ENCODE measurements at regions not wholly inside any gene's neighbourhood (a gene's known extent, or its start where the extent isn't known, plus 50 kb on each side); places are given as distances from the start of the nearest gene placed in this dataset.

- DNase-seq, result no peak
Observed at GRCh38 chr12:90076851-90077319, 368.2 kb upstream of the ATP2B1 start.

GRCh38 chr12:90075685-90076084 lies 367.0 kb upstream of the ATP2B1 start:
- peak; percentile 59 for ATAC-seq
- DNase-seq, result no peak

More at GRCh38 chr12:90076851-90077319, 368.2 kb upstream of the ATP2B1 start:
- ATAC-seq, result peak; percentile 39

- DNase-seq, result no peak
- no peak for ATAC-seq
Observed at GRCh38 chr12:90074086-90074485, 365.4 kb upstream of the ATP2B1 start.

- DNase-seq (no peak), ATAC-seq (no peak)
Observed at GRCh38 chr12:90071996-90072395, 363.4 kb upstream of the ATP2B1 start.

GRCh38 chr12:90069711-90070110 lies 361.1 kb upstream of the ATP2B1 start:
- DNase-seq (no peak), ATAC-seq (no peak)

- no peak for DNase-seq
- no peak for ATAC-seq
Observed at GRCh38 chr12:90067791-90068190, 359.2 kb upstream of the ATP2B1 start.

GRCh38 chr12:90064852-90065801 lies 356.5 kb upstream of the ATP2B1 start:
- ATAC-seq (no peak), DNase-seq (no peak)

GRCh38 chr12:90062799-90063198 lies 354.2 kb upstream of the ATP2B1 start:
- DNase-seq (no peak), ATAC-seq (no peak)

GRCh38 chr12:90061809-90062208 lies 353.2 kb upstream of the ATP2B1 start:
- no peak for DNase-seq

GRCh38 chr12:90060031-90060430 lies 351.4 kb upstream of the ATP2B1 start:
- no peak for ATAC-seq
- DNase-seq, result no peak

More at GRCh38 chr12:90061809-90062208, 353.2 kb upstream of the ATP2B1 start:
- ATAC-seq, result no peak

- ATAC-seq (no peak), DNase-seq (no peak)
Observed at GRCh38 chr12:90058704-90059103, 350.1 kb upstream of the ATP2B1 start.

GRCh38 chr12:90055071-90055470 lies 346.4 kb upstream of the ATP2B1 start:
- ATAC-seq (no peak), DNase-seq (no peak)

GRCh38 chr12:90048918-90049317 lies 340.3 kb upstream of the ATP2B1 start:
- DNase-seq (no peak), ATAC-seq (no peak)

GRCh38 chr12:90045559-90045958 lies 336.9 kb upstream of the ATP2B1 start:
- ATAC-seq, result no peak

GRCh38 chr12:90044069-90044468 lies 335.4 kb upstream of the ATP2B1 start:
- ATAC-seq (no peak), DNase-seq (no peak)

More at GRCh38 chr12:90045559-90045958, 336.9 kb upstream of the ATP2B1 start:
- no peak for DNase-seq

GRCh38 chr12:90042920-90043641 lies 334.4 kb upstream of the ATP2B1 start:
- DNase-seq (no peak), ATAC-seq (peak; percentile 77)

GRCh38 chr12:90038289-90038688 lies 329.7 kb upstream of the ATP2B1 start:
- DNase-seq (no peak), ATAC-seq (no peak)

- DNase-seq, result no peak
- no peak for ATAC-seq
Observed at GRCh38 chr12:90037740-90038139, 329.1 kb upstream of the ATP2B1 start.

GRCh38 chr12:90036637-90037036 lies 328.0 kb upstream of the ATP2B1 start:
- ATAC-seq (no peak), DNase-seq (peak; percentile 7)

- DNase-seq (no peak), ATAC-seq (no peak)
Observed at GRCh38 chr12:90030726-90031125, 322.1 kb upstream of the ATP2B1 start.

GRCh38 chr12:90029317-90029716 lies 320.7 kb upstream of the ATP2B1 start:
- DNase-seq (no peak), ATAC-seq (no peak)

GRCh38 chr12:90028635-90029051 lies 320.0 kb upstream of the ATP2B1 start:
- DNase-seq (no peak), ATAC-seq (no peak)
